SW 1271 (cell line): ENCODE measurements at regions not wholly inside any gene's neighbourhood (a gene's known extent, or its start where the extent isn't known, plus 50 kb on each side); places are given as distances from the start of the nearest gene placed in this dataset.
"Not testable (repeated sequence)": the region's sequence is repeated elsewhere in the genome, so short reads cannot be mapped to it uniquely, and the experiment has no call there.

Experiments
- DNase-seq, 2 experiments: peaks; one replicate each; lab custom pipeline; 2025; lab: John Stamatoyannopoulos, UW

GRCh38 chr17:68701046-68701445, 99.9 kb upstream of the FAM20A start:
- no peak for DNase-seq

GRCh38 chr17:68700421-68700820, 99.3 kb upstream of the FAM20A start:
- no peak for DNase-seq

DNA sequence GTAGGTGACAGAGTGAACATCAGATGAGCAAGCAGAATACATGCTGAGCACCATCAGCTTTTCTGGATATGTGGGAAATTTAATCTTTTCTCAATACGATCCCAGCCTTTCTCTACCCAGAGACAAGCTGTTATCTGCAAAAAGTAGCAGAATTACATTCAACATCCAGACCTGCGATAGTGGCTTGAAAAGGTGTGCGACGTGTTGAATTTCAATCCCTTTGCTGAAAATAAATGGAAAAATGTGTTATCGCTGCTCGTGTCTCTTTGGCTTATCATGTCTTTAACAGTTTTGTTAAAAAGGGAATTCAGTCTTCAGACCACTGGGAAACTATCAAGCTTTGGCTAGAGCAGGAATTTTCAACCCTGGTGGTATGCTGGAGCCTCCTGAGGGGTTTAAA, 98.8 kb upstream of the FAM20A start:
- no peak for DNase-seq

DNA sequence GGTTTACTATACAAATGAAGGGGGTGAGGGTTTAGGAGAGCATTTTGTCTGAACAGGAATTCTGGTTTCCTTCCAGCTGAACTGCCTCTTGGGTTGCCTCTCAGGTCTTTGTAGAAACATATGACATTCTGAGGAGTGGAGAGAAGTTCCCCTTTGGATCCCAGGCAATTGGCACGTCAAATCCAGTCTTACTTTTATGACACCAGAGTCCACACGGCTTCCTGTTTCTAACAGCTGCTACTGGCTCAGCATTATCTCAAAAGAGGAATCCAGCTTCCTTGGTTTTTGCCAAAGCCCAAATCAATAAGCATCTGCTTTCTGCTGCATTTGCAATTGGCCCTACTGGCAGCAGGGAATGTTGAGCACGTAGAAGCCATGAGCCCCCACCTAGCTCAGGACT, 97.6 kb upstream of the FAM20A start:
- no peak for DNase-seq

DNA sequence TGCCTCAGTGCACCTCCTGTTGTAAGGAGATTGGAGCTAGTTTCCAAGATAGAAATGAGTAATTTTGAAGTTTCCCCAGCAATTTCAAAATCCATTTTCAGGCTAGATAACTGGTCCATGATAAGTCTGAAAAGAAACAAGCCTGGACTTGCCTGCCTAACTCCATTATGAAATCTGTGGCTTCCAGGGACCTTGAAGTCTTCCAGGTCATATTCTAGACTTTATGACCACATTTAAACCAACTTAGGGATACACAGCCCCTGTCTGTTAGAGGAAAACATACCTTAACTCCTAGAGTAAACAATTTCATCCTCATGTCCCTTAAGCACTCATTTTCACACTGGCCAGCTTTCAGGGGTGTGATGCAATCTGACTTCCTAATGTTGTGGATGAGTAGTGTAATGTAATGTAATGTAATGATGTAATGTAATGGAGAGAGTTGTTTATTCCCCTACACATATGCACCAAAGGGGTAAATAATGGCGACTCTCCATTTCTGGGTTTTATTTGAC, 96.7 kb upstream of the FAM20A start:
- no peak for DNase-seq

- DNase-seq = no peak
Measured at GRCh38 chr17:68695659-68696058, 94.5 kb upstream of the FAM20A start.

GRCh38 chr17:68694791-68695485, 93.8 kb upstream of the FAM20A start:
- DNase-seq = no peak

GRCh38 chr17:68693896-68694295, 92.7 kb upstream of the FAM20A start:
- no peak for DNase-seq

GRCh38 chr17:68693466-68693865, 92.3 kb upstream of the FAM20A start:
- no peak for DNase-seq

DNA sequence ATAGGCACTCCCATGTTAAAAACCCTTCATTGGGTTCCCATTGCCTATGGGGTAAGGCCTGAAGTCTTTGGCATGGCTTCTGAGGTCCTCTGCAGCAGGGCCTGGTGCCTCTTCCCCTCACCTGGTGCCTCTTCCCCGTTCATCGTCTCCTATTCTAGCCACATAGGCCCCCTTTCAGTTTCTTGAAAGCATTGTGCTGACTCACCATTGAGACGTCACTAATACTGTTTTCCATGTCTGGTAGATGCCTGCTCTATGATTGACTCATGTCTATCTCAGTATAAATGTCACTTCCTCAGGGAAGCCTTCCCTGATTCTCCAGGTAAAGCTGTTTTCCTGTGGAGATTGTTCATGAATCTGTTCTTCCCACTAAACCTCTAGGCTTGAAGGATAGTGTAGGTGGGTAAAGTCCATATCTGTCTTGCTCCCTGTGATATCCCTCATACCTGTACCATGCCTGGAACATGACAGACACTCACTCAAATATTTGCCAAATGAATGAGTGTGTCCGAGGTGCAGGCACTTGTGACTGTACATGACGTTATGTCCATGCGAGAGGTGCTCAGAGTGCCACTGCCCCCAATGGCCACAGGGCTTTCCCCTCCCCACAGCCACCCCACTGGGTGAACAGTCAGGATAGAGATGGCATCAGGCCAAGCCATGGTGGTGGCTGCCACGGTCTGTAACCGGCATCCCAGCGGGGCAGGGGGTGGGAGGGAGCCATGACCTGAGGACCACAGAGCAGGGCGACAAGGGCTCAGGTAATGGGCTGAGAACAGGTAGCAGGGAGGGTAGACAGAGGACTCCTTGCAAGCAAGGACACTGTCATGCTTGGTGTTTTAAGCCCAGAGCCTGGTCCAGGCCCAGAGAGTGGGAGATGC, 85.2 kb upstream of the FAM20A start:
- no peak for DNase-seq

GRCh38 chr17:68684949-68685357, 83.8 kb upstream of the FAM20A start:
- no peak for DNase-seq

- no peak for DNase-seq
Measured at GRCh38 chr17:68682903-68683302, 81.7 kb upstream of the FAM20A start.

DNA sequence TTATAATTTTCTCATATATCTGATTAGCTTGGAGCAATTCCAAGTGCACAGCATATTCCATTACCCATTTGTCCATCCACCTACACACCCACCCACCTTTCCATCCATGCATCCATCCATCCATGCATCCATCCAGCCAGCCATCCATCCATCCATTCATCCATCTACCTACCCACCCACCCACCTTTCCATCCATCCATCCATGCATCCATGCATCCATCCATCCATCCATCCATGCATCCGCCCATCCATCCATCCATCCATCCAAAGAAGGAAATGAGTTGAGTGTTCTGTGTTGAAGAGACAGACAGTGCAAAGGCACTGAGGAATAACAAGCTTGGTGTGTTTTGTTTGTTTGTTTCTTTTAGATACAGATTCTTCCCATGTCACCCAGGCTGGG, 78.7 kb upstream of the FAM20A start:
- DNase-seq = no peak

DNA sequence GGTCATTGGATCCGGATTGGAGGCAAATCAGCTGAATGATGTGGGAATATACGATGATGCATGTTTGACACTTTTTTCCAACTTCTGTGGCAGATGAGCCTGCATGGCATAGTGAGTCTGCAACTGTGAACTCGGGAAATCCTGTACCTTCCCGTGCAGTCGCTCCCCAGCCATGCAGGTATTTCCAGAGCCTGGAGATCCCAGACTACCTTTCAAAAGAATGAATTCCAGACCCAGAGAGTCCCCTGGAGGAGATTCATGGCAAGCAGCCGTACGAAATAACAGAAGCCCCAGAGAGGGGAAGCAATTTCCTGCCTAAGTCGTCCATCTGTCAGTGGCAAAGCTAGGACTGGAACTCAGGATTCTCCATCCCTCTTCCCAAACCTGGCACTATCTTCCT, 75.7 kb upstream of the FAM20A start:
- no peak for DNase-seq

DNA sequence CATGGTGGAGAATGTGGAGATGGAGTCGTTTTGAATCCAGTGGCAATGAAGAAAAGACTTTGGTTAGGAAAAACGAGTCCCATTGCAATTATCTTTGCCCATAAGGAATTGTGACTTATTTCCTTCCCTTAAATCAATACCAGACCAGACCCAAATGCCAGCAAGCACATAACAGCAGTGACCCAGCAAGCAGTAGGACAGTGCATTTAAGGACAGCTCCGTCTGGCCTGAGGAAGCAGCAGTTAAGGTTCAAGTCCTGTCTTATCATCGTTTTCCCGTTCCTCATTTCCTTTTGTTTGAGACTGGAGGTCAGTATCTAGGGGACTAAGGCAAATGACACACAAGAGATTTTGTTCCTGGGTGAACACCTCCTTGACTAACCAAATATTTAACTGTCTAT, 74.6 kb upstream of the FAM20A start:
- DNase-seq = no peak

DNA sequence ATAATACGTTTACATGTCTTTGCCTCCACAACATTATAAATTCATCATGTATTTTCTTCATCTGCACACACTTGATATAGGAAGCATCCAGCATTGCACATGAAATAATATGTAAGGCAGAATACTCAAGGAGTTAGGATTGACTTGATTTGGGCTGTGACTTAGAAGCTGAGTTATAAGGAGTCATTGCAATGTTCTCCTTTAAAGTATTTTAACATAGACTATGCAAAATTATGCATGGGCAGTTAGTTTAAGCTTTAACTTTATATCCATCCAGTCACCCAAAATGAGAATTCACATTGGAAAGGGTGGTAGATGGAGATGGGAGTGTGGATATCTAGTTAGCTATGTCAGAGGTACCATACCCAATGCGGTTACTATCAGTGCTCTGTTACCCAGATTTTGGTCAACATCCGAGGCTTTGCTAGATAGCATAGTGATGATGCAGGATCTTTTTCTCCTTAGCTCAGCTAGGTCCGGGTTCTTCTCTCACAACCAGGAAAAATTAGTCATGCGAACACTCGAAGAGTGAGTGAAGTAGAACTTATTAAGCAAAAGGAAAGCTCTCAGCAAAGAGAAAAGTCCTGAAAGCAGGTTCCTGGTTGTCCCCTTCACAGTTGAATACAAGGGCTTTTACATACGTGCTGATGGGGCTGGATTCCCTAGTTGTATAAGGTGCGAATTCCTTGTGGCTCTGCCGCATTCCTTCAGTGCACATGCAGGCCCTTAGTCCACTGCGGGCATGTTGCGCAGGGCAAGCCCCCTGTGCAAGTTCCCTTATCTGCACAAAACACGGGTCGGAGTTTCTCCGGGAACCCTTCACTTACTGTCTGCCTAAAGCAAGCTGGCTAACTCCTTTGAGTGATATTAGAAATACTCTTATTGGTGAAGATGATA, 73.1 kb upstream of the FAM20A start:
- DNase-seq = no peak

- DNase-seq = no peak
Measured at GRCh38 chr17:68670967-68671693, 70.0 kb upstream of the FAM20A start.

DNA sequence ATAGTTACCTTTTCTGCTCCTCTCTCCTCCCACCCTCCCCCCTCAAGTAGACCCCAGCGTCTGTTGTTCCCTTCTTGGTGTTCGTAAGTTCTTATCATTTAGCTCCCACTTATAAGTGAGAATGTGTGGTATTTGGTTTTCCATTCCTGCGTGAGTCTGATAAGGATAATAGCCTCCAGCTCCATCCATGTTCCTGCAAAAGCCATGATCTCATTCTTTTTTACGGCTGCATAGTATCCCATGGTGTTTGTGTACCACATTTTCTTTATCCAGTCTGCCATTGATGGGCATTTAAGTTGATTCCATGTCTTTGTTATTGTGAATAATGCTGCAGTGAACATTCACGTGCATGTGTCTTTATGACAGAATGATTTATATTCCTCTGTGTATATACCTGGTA, 65.3 kb upstream of the FAM20A start:
- not testable (repeated sequence) for DNase-seq

GRCh38 chr17:68665373-68665772, 64.2 kb upstream of the FAM20A start:
- DNase-seq = no peak

GRCh38 chr17:68662479-68662878, 61.3 kb upstream of the FAM20A start:
- DNase-seq = no peak

GRCh38 chr17:68662037-68662432, 60.9 kb upstream of the FAM20A start:
- no peak for DNase-seq
